ENCODE measurements at regions not wholly inside any gene's neighbourhood (a gene's known extent, or its start where the extent isn't known, plus 50 kb on each side); places are given as distances from the start of the nearest gene placed in this dataset.

DNA sequence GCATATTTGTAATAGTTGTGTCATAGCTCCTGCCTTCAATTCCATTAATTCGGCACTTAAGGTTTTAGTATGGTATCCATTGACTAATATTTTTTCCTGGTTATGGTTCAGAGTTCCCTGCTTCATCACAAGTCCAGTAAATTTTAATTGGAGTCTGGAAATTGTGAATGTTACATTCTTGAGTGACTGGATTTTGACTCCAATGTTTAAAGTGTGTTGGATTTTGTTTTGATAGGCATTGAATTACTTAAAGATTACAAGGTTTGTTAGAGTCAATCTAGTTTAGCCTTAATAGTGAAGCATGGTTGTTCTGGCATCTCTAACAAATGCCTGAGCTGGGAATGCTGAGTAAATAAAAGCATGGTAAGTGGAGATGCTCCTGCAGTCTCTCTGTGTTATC lies 326.6 kb upstream of the IGFBP3 start:
- DNase-seq (ENCODE audit: low read depth in 2 of 2), result no peak

DNA sequence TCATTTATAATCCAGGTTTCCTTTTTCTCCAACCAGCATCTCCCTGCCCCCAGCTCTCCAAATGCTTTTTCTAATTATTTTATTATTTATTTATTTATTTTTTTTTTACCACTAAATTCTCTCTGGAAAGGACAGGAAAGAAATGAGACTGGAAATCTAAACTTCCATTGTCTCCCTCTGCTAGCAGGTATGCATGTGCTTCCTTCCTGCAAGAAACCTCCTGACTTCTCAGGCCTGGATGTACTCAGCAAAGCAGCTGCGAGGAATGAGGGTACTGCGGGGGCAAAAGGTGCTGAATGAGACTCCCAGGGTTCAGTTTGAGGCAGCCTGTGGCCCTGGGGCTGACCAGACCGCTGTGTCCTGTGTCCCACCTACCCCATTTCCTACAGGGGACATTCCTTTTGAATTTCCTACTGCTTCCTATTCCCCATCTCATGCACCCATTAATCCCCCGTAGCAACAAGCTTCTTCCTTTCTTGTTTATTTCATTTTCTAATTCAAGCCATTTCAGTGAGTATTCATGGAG lies 324.6 kb upstream of the IGFBP3 start:
- DNase-seq (ENCODE audit: low read depth in 2 of 2), result no peak

DNA sequence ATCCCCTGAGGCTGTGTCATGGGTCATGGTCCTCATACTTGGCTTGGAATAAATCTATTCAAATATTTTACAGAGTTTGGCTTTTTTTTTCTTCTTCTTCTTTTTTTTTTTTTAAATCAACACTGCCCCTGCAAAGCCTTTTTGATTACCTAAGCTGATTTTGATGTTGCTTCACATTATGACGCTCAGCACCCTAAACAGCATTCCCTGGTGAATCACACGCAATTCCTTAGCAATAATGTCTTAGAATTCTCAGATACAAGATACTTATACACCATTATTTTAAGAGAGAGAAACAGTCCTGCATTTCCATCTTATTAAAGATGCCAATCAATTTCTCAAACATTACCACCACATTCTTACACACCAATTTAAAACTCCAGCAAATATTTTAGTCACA lies 323.7 kb upstream of the IGFBP3 start:
- DNase-seq (ENCODE audit: low read depth in 2 of 2), result no peak

DNA sequence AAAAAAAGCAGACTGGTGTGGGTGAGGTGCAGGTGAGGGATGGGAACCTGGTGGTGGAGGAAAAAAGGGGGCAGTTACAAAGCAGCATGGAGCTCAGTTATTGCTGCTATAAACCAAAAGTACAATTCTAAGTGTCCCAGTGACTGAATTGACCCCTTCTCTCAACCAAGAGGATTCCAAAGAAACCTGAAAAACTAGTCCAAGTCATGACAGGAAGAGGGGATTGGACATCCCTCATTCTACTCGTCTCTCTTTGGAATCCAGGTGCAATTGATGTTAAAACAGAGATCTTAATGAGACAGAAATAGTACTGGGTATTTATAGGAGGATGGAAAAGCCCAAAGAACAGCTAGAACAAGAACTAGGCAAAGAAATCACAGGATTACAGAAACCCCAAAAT lies 322.3 kb upstream of the IGFBP3 start:
- DNase-seq (ENCODE audit: low read depth in 2 of 2), result no peak

DNA sequence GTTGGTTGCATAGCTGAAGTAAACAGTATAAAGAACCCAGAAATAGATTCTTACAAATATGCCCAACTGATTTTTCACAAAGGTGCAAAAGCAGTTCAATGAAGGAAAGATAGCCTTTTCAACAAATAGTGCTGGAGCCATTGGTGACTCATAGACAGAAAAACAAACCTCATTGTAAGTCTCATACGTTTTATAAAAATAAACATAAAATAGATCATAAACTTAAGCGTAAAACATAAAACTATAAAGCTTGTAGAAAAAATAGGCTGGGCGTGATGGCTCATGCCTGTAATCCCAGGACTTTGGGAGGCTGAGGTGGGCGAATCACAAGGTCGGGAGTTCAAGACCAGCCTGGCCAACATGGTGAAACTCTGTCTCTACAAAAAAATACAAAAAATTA lies 318.8 kb upstream of the IGFBP3 start:
- DNase-seq (ENCODE audit: low read depth in 2 of 2), result no peak

DNA sequence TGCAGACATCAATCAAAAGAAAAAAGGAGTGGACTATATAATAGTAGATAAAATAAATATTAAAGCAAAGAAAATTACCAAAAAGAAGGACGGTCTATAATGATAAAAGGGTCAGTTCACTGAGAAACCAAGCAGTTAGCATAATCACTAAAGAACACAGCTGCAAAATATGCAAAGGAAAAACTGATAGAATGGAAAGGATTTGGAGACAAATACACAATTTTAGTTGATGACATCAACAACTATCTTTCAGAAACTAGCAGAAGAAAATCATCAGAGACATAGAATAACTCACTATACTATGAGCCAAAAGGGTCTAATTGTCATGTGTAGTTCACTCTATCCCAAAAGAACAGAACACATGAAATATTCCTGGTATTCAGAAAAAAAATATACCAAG lies 316.4 kb upstream of the IGFBP3 start:
- no peak for DNase-seq (ENCODE audit: low read depth in 2 of 2)

DNA sequence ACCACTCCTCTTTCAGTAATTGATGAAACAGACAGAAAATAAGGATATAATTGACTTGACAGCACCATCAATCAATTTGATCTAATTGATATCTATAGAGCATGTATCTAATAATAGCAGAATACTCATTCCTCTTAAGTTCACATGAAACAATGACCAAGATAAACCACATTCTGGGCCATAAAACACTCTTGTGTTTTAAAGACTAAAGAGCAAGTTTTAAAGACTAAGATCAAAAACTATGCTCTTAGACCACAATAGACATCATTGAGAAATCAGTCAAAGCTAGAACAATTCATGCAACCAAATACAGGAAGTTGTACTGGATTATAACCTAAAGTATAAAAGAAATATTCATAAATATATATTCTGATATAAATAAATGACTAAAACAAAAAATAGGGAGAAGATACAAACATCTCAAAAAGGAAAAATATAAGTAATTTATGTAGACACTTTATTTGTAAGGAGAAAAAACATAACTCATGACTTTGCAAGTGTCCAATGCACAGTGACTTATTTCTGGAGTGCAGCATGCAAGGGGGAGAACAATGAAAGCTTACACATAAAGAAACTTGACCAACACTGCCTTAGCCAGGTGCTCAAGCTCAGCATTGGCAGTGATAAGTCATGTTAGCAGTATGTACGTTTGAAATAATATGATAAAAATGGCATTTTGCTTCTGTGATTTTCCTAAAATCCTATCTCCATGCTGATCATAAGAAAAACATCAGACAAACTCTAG lies 312.7 kb upstream of the IGFBP3 start:
- no peak for DNase-seq (ENCODE audit: low read depth in 2 of 2)

DNA sequence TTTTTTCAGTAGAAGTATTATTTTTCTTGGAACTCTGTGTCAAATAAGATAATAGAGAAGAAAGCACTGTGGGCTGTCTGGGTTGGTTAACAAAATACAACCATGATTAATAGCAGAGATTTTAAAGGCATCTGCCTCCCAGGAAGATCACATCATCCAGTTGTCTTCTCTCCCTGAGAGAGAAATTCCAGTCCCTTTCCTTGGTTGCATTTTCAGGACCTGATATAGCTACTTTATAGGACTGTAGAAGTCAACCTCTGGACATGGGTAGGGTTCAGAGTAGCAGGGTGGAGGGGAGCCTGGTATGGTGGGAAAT lies 309.9 kb upstream of the IGFBP3 start:
- peak; percentile 35 to 36 for DNase-seq (ENCODE audit: low read depth in 2 of 2)

DNA sequence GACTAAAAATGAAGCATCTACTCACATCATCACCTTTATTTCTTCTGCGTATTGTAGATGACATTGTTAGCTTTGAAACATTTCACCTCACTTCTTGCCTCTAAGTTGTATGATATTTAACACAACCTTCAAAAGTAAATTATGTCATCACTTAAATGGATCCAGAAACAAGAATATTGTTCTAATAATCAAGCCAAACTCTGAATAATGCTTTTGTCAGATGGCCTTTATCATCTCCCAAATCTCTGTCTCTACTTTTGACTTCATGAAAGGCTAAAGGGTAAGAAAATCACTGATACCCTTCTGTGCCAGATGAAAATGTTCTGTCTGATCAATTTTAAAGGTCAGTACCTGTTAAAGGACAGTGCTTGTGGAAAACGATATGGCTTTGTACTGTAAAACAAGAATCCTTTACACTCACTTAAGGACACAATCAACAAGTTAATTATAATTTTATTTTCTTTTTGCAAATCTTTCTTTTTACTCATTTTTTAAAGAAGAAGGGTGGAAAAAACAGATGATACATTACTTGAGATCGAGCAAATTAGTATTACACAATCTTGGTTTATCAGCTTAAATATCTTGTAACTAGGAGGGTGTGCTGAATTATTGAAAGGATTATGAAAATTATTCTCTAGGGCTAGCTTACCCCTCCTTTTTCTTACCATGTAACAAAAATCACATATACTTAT lies 309.4 kb upstream of the IGFBP3 start:
- DNase-seq (ENCODE audit: low read depth in 2 of 2), result no peak

DNA sequence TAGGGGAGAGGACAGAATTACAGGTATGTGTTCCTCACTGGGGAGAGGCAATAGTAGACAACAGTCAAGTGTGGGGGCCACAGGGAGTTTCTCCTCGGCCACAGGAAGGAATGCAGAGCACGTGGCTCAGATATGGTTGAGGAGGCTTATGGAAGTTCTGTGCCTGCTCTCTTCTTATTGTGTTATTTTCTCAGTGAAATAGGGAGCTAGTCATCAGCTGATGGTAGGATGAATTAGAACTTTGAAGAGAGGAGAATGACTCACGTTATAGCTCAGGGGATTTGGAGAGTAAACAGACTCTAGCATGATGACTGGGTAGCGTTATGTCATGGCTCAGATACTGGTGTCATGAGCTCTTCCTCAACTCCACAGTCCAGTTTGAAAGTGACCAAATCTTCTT lies 308.3 kb upstream of the IGFBP3 start:
- peak; percentile 49 to 53 for DNase-seq (ENCODE audit: low read depth in 2 of 2)

DNA sequence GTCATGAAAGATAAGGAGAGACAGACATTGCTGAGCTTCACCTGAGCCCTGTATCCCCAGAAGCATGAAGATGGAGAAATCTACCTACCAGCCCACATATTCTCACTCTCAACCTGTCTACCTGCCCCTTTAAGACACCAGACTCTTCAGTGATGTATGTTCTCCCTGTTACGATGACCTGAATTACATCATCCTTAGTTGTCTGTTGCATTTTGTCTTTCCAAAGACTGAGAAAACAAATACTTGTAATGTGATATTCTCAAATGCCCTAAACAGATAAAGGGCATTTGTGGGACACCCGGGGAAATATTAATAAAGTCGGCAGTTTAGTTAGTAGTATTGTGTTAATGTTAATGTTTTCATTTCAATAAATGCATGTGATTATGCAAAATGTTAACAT lies 305.8 kb upstream of the IGFBP3 start:
- no peak for DNase-seq (ENCODE audit: low read depth in 2 of 2)

DNA sequence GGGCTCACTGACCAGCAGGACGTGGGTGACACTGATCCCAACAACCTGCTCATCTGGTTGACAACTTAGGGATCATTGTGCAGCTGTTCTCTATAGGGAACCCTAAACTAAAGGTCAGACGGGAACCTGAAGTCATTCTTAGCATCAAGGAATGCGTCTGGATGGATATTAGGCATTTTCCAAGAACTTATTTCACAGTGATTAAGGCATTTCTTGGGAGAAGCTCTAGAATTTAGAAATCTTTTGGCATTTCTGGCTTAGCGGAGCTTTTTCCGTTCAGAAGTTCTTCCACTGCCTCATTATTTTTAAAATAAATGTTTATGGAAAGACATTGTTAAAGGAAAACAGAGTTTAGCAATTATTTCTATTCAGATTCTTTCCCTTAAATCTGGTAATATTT lies 303.3 kb upstream of the IGFBP3 start:
- no peak for DNase-seq (ENCODE audit: low read depth in 2 of 2)

DNA sequence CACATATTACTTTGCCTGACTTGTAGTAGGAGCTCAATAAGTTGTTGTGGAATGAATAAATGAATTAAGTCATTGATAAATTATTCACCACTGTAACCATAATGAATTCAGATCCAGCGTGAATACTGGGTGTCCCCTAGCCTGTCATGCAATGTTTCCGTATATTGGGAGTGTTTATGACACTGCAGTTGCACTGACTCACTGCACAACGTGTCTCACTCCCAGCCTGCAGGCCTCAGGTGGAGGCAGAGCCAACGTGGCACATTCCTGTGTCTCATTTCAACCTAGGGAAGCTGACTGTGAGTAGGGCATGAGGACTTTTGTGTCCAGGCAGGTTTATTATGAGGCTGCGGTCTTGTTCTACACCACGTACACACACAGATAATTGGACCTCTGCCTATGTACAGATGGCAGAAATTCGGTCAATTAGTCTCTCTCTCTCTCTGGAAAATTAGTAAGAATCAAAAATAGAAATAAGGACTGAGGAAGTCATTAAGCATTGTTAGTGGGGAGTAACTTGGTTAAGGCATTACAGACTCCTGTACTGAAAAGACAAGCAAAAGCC lies 299.1 kb upstream of the IGFBP3 start:
- no peak for DNase-seq (ENCODE audit: low read depth in 2 of 2)

DNA sequence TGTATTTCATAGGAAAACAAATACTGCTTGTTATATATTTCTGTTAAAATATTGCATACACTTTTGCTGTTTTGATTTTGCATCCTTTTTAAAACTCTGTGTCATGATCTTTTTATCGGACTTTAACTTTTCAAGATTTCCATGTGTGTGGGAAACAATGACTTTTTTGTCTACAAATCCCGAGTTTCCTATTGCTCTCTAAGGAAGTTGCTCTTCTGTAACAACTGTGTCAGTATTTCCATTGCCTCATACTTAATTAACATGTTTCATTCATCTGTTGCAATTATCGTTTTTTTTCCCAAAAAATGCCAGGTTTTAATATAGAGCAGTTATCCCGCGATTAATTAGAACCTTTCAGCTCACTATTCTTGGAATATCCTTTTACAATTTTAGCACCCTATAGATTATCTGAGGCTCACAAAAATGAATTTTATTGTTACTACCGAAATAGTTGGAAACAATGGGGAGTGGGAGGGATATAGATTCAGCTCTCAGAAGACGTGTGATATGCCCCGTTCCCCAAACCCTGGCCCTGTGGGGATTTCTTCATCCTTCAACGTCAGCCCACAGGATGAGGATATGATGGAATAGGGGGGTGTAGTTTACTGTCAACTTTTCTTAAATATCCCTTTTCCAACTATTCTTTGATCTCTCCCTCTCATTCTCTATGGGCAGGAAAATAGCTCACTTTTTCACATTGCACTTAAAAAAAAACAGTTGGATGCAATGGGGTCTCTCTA lies 297.6 kb upstream of the IGFBP3 start:
- DNase-seq (ENCODE audit: low read depth in 2 of 2), result no peak

DNA sequence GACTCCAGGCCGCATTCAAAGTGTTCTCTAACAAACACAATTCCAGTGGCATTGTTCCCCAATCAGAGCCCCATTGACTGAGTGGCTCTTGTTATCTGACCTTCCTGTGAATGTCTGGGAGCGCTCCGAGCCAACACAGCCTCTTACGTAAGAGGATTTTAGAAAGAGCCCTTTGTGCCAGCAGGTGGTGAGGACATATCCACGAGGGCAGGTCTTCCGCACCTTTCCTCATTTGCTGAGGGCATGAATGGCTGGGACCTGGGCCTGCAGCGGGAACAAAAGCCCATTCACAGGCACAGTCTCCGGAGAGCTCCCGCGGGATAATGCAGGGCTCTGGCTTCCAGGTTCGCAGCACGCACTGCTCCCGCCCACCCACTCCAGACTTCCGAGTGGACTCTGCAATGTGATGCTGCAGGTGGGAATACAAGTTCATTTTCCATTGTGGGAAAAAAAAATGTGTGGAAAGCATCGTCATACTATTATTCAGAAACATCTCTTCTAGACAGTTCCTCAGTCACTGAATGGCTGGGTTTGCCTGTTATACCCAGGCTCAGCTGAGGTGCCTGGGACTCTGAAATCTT lies 295.0 kb upstream of the IGFBP3 start:
- no peak for DNase-seq (ENCODE audit: low read depth in 2 of 2)

DNA sequence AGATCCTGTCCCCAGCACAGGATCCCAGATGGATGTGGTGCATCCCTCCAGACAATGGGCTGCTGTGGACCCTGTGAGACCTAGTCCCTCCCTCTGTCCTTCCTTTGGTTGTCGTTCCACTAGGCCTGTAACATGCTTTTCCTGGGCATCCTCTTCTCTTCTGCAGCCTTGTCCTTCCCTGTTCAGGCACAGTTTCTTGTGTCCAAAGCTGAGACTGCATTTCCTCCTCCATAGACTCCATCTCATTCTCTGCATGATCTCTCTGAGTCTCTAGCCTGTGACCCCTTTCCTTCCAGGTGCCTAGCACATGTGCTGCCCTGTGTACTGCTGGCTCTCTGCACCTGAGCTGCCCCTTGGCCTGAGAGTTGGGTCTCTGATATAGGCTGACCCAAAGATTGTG lies 293.5 kb upstream of the IGFBP3 start:
- DNase-seq (ENCODE audit: low read depth in 2 of 2), result no peak

DNA sequence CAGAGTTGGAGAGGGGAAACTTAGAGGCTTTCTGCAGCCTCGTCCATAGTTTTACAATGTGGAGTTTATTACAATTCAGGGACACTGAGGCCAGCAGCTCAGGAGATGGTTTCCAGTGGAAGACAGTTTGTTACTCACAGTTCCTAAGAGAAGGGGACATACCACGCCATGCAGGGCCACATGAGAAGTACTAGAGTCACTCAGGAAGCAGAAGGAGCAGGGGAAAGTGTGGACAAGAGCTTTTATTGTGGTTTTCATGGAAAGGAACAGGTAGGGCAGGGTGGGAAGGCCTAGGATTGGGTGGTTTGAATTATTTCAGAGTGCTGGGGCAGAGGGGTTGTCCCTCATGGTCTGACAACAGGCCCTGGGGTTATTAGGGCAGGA lies 292.1 kb upstream of the IGFBP3 start:
- DNase-seq (ENCODE audit: low read depth in 2 of 2), result no peak

DNA sequence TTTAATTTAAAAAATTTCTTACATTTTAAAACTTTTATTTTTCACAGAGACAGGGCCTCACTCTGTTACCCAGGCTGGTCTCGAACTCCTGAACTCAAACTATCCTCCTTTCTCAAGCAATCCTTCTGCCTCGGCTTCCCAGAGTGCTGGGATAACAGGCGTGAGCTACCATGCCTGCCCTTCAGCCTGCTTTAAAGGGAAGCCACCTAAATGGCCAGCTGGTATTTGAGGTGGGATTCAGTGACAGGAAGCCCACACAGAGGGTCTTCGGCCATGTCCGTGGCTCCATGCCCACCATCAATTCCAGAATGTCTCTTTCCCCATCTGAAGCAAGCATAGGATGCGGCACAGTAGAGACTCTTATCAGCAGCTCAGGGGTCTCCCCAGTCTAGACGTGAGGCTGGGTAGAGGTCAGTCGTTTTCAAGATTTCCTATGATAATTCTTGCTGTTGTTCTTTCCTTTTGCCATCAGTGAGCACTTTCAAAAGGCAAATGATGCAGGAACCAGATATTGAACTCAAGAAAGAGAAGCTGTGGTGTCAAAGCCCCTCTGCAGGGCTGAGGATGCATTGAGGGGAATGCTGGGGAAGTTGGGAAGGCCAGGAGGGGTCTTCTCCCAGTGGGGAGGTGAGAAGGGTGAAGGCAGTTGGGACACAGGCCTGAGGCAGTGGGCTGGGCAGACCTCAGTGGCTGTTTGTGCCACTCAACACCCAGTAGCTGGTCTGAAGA lies 291.5 kb upstream of the IGFBP3 start:
- DNase-seq (ENCODE audit: low read depth in 2 of 2), result no peak

DNA sequence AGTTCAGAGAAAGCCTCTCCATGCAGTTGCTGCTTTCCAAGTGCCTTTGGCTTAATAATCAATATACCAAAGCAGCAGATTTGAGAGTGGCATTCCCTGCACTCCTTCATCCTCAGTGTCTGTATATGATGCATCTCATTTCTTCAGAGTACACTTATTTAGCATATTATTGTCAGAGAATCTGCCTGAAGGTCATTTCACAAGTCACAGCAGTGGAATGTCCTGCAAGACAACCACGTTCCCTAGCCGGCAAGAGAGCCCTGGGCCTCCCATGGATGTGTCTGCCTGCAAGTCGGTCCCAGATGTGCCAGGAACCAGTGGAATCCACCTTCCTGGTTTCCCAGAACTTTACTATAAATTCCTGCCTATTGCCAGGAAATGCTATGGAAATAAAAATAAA lies 289.4 kb upstream of the IGFBP3 start:
- no peak for DNase-seq (ENCODE audit: low read depth in 2 of 2)

DNA sequence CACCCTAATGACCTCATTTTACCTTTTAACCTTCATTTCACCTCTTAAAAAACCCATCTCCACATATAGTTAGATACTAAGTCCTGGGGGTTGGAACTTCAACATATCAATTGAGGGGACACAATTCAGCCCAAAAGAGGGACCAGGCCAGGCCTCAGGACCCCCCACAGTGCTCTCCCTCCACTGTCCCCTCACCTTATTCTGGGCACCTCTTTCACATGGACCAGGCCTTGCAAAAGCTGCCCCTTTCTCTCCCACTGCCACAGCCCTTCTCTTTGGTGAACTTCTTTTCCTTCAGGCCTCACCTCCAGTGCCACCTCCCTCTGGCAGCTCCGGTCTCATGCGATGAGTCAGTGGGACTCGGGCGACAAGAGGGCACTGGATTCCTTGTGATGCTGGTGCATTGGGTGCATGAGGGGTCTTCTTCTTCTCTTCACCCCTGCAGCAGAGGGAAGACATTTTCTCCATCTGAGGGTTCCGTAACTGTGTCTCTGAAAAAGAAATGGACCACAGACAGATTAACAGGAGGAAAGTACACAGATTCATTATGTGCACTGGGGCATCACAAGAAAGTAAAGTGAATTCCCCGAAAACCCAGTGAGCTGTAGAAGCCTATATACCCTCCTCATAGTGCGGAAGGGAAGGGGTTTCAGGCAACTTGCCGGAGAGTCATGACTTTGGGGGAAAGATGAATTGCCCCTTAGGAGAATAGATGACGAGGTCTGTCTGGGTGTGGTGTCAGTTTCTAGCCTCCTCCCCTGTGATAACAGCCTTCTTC lies 288.7 kb upstream of the IGFBP3 start:
- no peak for DNase-seq (ENCODE audit: low read depth in 2 of 2)
